ENCODE measurements at regions not wholly inside any gene's neighbourhood (a gene's known extent, or its start where the extent isn't known, plus 50 kb on each side); places are given as distances from the start of the nearest gene placed in this dataset.

DNA sequence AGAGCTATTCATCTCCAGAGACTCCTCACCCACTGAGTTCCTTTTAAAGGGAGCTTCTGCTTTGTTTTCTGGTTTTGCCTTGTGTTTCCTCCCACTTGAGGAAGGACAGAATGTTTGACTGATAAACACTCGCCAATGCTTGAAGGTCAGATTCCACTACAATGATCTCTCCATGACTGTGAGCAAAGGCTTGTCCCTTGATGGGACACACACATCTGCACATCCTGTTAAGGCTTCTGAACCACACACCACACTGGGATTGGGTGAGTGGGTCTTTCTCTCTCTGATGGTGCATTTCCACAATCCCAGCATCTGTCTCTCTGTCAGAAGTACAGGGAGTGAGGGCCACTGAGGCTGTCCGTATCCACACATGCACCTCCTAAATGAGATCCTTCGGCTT lies 245.3 kb downstream of the IRS2 start:
- H3K27me3 Mint-ChIP-seq (ENCODE audit: low read depth) = no peaks in the 10 kb centered on the region
- no peaks in the 10 kb centered on the region for H3K36me3 Mint-ChIP-seq
- no peak for DNase-seq (ENCODE audit: low spot score)
- no peak overlapping the region for H3K27ac Mint-ChIP-seq
- H3K9me3 Mint-ChIP-seq = peaks cover 8% of the 10 kb centered on the region
- TF ChIP-seq, protein P1, sequence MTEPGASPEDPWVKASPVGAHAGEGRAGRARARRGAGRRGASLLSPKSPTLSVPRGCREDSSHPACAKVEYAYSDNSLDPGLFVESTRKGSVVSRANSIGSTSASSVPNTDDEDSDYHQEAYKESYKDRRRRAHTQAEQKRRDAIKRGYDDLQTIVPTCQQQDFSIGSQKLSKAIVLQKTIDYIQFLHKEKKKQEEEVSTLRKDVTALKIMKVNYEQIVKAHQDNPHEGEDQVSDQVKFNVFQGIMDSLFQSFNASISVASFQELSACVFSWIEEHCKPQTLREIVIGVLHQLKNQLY (CRISPR knock-in tag; IDR thresholded peaks at IDR 0.05) = no peak
- TF ChIP-seq, protein P2, sequence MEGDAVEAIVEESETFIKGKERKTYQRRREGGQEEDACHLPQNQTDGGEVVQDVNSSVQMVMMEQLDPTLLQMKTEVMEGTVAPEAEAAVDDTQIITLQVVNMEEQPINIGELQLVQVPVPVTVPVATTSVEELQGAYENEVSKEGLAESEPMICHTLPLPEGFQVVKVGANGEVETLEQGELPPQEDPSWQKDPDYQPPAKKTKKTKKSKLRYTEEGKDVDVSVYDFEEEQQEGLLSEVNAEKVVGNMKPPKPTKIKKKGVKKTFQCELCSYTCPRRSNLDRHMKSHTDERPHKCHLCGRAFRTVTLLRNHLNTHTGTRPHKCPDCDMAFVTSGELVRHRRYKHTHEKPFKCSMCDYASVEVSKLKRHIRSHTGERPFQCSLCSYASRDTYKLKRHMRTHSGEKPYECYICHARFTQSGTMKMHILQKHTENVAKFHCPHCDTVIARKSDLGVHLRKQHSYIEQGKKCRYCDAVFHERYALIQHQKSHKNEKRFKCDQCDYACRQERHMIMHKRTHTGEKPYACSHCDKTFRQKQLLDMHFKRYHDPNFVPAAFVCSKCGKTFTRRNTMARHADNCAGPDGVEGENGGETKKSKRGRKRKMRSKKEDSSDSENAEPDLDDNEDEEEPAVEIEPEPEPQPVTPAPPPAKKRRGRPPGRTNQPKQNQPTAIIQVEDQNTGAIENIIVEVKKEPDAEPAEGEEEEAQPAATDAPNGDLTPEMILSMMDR (IDR thresholded peaks at IDR 0.05) = no peak
- TF ChIP-seq ZBTB21 (CRISPR knock-in tag; IDR thresholded peaks at IDR 0.05; ENCODE audit: borderline replicate concordance) (no peak), GRHL2 (CRISPR knock-in tag; IDR thresholded peaks at IDR 0.05; ENCODE audit: insufficient replicate concordance, severe bottlenecking) (no peak), GTF2I (CRISPR knock-in tag; conservative IDR thresholded peaks at IDR 0.05) (no peak), ZNF219 (CRISPR knock-in tag; IDR thresholded peaks at IDR 0.05; ENCODE audit: borderline replicate concordance) (no peak)
- TF ChIP-seq, protein P3, sequence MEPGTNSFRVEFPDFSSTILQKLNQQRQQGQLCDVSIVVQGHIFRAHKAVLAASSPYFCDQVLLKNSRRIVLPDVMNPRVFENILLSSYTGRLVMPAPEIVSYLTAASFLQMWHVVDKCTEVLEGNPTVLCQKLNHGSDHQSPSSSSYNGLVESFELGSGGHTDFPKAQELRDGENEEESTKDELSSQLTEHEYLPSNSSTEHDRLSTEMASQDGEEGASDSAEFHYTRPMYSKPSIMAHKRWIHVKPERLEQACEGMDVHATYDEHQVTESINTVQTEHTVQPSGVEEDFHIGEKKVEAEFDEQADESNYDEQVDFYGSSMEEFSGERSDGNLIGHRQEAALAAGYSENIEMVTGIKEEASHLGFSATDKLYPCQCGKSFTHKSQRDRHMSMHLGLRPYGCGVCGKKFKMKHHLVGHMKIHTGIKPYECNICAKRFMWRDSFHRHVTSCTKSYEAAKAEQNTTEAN (CRISPR knock-in tag; IDR thresholded peaks at IDR 0.05) = no peak
- TF ChIP-seq, protein P4, sequence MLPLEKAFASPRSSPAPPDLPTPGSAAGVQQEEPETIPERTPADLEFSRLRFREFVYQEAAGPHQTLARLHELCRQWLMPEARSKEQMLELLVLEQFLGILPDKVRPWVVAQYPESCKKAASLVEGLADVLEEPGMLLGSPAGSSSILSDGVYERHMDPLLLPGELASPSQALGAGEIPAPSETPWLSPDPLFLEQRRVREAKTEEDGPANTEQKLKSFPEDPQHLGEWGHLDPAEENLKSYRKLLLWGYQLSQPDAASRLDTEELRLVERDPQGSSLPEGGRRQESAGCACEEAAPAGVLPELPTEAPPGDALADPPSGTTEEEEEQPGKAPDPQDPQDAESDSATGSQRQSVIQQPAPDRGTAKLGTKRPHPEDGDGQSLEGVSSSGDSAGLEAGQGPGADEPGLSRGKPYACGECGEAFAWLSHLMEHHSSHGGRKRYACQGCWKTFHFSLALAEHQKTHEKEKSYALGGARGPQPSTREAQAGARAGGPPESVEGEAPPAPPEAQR (CRISPR knock-in tag; IDR thresholded peaks at IDR 0.05) = no peak
- TF ChIP-seq, protein P5, sequence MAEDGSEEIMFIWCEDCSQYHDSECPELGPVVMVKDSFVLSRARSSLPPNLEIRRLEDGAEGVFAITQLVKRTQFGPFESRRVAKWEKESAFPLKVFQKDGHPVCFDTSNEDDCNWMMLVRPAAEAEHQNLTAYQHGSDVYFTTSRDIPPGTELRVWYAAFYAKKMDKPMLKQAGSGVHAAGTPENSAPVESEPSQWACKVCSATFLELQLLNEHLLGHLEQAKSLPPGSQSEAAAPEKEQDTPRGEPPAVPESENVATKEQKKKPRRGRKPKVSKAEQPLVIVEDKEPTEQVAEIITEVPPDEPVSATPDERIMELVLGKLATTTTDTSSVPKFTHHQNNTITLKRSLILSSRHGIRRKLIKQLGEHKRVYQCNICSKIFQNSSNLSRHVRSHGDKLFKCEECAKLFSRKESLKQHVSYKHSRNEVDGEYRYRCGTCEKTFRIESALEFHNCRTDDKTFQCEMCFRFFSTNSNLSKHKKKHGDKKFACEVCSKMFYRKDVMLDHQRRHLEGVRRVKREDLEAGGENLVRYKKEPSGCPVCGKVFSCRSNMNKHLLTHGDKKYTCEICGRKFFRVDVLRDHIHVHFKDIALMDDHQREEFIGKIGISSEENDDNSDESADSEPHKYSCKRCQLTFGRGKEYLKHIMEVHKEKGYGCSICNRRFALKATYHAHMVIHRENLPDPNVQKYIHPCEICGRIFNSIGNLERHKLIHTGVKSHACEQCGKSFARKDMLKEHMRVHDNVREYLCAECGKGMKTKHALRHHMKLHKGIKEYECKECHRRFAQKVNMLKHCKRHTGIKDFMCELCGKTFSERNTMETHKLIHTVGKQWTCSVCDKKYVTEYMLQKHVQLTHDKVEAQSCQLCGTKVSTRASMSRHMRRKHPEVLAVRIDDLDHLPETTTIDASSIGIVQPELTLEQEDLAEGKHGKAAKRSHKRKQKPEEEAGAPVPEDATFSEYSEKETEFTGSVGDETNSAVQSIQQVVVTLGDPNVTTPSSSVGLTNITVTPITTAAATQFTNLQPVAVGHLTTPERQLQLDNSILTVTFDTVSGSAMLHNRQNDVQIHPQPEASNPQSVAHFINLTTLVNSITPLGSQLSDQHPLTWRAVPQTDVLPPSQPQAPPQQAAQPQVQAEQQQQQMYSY (CRISPR knock-in tag; IDR thresholded peaks at IDR 0.05) = no peak
- no peak for ATAC-seq
- ChIA-PET POLR2A (no interaction called here), CTCF (no interaction called here)
- peaks cover 24% of the 10 kb centered on the region for H3K4me1 Mint-ChIP-seq
- no peak overlapping the region for H3K4me3 Mint-ChIP-seq

DNA sequence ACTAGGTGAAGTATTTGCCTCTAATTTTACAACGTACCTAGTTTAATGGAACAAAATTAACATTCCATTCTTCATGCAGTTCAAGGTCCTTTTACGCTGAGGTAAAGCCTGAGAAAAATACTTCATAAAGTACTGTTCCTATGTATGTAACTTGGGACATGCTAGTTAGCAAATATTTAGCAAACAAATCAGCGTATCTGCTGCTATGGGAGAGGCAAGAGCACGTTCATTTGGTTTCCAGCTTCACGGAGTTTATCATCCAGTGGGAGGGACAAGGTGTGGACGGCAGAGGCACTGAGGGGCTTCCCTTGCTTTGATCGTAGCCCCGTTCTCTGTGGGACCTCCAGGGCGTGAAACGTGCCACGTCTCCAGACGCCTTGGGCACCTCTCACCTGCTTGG lies 248.8 kb downstream of the IRS2 start:
- DNase-seq (ENCODE audit: low spot score) (no peak), ATAC-seq (no peak)
- H3K4me3 Mint-ChIP-seq = no peak overlapping the region
- peaks cover 8% of the 10 kb centered on the region for H3K9me3 Mint-ChIP-seq
- TF ChIP-seq KAT7 (CRISPR knock-in tag; IDR thresholded peaks at IDR 0.05; ENCODE audit: borderline replicate concordance) (no peak), ZBTB21 (CRISPR knock-in tag; IDR thresholded peaks at IDR 0.05; ENCODE audit: borderline replicate concordance) (no peak), TCF7 (CRISPR knock-in tag; IDR thresholded peaks at IDR 0.05; ENCODE audit: low read depth) (no peak), NR2C2 (CRISPR knock-in tag; IDR thresholded peaks at IDR 0.05) (no peak), MXD4 (CRISPR knock-in tag; IDR thresholded peaks at IDR 0.05; ENCODE audit: borderline replicate concordance) (no peak), SP1 (CRISPR knock-in tag; conservative IDR thresholded peaks at IDR 0.05) (no peak), NR3C1 (CRISPR knock-in tag; conservative IDR thresholded peaks at IDR 0.05; ENCODE audit: low read depth) (no peak), CREB1 (CRISPR knock-in tag; IDR thresholded peaks at IDR 0.05) (no peak), GTF2I (CRISPR knock-in tag; conservative IDR thresholded peaks at IDR 0.05) (no peak)
- TF ChIP-seq, protein P6, sequence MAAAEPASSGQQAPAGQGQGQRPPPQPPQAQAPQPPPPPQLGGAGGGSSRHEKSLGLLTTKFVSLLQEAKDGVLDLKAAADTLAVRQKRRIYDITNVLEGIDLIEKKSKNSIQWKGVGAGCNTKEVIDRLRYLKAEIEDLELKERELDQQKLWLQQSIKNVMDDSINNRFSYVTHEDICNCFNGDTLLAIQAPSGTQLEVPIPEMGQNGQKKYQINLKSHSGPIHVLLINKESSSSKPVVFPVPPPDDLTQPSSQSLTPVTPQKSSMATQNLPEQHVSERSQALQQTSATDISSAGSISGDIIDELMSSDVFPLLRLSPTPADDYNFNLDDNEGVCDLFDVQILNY (CRISPR knock-in tag; IDR thresholded peaks at IDR 0.05) = no peak
- TF ChIP-seq, protein P7, sequence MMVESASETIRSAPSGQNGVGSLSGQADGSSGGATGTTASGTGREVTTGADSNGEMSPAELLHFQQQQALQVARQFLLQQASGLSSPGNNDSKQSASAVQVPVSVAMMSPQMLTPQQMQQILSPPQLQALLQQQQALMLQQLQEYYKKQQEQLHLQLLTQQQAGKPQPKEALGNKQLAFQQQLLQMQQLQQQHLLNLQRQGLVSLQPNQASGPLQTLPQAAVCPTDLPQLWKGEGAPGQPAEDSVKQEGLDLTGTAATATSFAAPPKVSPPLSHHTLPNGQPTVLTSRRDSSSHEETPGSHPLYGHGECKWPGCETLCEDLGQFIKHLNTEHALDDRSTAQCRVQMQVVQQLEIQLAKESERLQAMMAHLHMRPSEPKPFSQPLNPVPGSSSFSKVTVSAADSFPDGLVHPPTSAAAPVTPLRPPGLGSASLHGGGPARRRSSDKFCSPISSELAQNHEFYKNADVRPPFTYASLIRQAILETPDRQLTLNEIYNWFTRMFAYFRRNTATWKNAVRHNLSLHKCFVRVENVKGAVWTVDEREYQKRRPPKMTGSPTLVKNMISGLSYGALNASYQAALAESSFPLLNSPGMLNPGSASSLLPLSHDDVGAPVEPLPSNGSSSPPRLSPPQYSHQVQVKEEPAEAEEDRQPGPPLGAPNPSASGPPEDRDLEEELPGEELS (CRISPR knock-in tag; IDR thresholded peaks at IDR 0.05) = no peak
- TF ChIP-seq, protein P5 (CRISPR knock-in tag; IDR thresholded peaks at IDR 0.05) = no peak
- H3K27me3 Mint-ChIP-seq (ENCODE audit: low read depth) = no peaks in the 10 kb centered on the region
- H3K27ac Mint-ChIP-seq = no peak overlapping the region
- ChIA-PET POLR2A (no interaction called here), CTCF (no interaction called here)
- no peaks in the 10 kb centered on the region for H3K4me1 Mint-ChIP-seq
- no peaks in the 10 kb centered on the region for H3K36me3 Mint-ChIP-seq
